ENCODE measurements at regions not wholly inside any gene's neighbourhood (a gene's known extent, or its start where the extent isn't known, plus 50 kb on each side); places are given as distances from the start of the nearest gene placed in this dataset.

DNA sequence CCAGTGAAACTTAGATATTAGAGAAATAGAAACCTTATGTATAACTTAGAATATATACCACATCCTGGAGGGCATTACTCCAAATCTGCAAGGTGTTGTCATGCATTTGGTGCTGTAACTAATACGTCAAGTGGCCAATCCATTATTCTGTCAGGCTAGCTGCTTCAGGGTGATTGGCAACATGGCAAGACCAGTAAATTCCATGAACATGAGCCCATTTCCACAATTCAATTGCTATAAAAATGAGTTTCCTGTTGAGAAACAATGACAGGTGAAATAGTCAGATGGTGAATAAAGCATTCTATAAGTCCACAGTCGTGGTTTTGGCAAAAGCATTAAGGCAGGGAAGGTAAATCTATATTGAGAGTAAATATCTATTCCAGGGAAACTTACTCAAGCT is 566.0 kb downstream of the ADGRL2 start:
- TF ChIP-seq, protein P1, sequence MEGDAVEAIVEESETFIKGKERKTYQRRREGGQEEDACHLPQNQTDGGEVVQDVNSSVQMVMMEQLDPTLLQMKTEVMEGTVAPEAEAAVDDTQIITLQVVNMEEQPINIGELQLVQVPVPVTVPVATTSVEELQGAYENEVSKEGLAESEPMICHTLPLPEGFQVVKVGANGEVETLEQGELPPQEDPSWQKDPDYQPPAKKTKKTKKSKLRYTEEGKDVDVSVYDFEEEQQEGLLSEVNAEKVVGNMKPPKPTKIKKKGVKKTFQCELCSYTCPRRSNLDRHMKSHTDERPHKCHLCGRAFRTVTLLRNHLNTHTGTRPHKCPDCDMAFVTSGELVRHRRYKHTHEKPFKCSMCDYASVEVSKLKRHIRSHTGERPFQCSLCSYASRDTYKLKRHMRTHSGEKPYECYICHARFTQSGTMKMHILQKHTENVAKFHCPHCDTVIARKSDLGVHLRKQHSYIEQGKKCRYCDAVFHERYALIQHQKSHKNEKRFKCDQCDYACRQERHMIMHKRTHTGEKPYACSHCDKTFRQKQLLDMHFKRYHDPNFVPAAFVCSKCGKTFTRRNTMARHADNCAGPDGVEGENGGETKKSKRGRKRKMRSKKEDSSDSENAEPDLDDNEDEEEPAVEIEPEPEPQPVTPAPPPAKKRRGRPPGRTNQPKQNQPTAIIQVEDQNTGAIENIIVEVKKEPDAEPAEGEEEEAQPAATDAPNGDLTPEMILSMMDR (IDR thresholded peaks at IDR 0.05) = no peak
- no peak for TF ChIP-seq POLR2A (IDR thresholded peaks at IDR 0.05)
